NCI-H1436 (cell line): ENCODE measurements at regions not wholly inside any gene's neighbourhood (a gene's known extent, or its start where the extent isn't known, plus 50 kb on each side); places are given as distances from the start of the nearest gene placed in this dataset.
"Not testable (repeated sequence)": the region's sequence is repeated elsewhere in the genome, so short reads cannot be mapped to it uniquely, and the experiment has no call there.

ENCODE experiments used
- DNase-seq: peaks from one replicate; lab custom pipeline; 2025; lab: John Stamatoyannopoulos, UW

- DNase-seq, result no peak
Observed at GRCh38 chr2:156779416-156780120, 343.4 kb downstream of the GPD2 start.

DNA sequence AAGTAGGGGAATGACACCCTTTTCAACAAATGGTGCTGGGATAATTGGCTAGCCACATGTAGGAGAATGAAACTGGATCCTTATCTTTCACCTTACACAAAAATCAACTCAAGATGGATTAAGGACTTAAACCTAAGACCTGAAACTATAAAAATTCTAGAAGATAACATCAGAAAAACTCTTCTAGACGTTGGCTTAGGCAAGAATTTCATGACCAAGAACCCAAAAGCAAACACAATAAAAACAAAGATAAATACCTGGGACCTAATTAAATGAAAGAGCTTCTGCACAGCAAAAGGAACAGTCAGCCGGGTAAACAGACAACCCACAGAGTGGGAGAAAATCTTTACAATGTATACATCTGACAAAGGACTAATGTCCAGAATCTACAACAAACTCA, 345.5 kb downstream of the GPD2 start:
- DNase-seq, result not testable (repeated sequence)

DNA sequence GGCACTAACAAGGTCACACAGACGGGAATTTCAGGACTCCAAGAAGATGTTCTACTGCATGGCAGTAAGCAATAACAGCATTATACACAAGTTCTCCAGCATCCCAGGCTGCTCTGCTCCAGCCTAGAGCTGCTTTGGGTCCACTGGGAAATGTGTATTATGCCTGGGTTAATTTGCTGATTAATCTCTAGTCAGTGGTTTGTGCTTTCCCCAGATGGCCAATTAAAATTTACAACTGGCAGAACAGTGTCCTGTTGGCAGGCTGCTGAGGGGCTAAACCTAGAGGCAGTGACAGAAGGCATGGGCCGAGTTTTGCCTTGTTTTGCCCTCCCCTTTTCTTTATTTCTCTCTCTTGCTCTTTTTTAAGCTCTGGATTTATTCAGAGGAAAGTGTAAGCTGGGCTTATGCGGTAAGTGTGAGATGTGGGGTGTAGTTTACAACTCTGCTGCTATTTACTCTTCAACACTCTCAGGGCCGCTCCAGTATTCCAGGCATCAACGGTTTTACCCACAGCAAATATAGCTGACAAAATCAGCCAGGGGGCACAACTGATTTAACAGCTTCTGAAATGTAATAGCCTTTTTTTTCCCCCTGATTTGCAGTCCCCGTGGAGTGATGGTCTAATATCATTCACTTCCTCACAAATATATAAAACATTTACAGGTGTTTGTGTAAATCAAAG, 348.0 kb downstream of the GPD2 start:
- DNase-seq, result peak; percentile 68

GRCh38 chr2:156787517-156787916, 351.3 kb downstream of the GPD2 start:
- DNase-seq, result no peak

- DNase-seq, result no peak
Observed at GRCh38 chr2:156790343-156791037, 354.3 kb downstream of the GPD2 start.

DNA sequence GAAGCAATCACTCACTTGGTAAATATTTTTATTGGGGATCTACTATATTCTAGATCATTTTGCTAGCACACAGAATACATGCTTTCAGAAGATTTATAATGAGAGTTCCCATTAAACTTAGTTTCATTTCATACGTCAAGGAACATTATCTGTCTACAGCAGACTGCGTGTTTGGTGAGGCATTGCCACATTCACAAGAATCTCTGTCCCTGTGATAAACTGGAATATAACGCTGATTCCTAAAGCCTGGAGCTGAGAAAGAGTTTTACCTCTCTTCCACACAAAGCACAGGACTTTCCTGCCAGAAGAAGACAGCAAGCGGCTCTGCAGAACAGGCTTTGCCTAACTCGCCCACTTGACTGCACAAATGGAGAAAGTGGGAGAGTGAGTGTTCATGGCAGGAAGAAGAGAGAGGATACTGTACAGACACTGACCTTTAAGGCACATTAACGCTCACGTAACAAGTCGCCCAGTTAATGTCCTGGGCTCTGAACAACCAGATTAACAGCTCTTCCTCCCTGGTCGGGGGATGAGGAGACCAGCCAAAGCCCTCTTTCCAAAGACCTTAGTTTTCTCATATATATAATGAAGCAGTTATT, 356.2 kb downstream of the GPD2 start:
- no peak for DNase-seq

DNA sequence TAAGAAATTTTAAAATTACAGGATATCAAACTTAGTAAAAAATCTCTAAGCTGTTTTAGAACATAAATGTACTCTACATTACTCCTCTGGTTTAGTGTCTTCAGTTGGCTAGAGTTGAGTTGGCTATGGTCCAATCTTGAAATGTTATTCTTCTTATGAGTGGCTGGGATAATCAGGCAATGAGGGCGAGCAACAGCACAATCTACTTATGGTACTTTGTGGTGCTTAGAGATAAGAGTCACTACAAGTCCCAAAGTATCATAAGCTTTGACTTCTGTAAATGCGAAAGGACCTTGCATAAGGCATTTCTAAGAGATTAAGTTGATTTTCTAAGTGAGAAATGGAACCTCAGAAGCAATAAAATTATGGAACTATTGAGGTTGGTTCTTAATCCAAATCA, 361.7 kb downstream of the GPD2 start:
- no peak for DNase-seq

- no peak for DNase-seq
Observed at GRCh38 chr2:156800065-156800653, 364.0 kb downstream of the GPD2 start.

GRCh38 chr2:156800781-156801361, 364.7 kb downstream of the GPD2 start:
- DNase-seq, result no peak

DNA sequence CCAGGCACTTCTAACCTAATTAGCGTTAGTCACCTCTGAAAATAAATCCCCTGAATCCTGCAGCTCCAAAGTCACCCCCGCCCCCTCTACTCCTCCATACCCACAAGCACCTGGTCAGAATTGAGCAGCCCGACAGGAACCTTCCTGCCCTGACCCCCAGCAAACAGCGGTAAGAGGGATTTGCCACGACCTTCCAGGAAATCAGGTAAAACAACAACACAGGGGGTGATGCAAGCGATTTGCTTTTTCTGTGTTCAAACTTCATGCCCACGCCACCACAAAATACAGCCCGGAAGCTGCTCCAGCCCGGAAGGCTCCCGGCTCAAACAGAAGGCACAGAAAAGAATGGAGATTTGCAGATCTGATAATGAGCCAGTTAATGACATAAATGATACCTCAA, 367.1 kb downstream of the GPD2 start:
- peak; percentile 29 for DNase-seq

- DNase-seq, result no peak
Observed at GRCh38 chr2:156803967-156804366, 367.8 kb downstream of the GPD2 start.

DNA sequence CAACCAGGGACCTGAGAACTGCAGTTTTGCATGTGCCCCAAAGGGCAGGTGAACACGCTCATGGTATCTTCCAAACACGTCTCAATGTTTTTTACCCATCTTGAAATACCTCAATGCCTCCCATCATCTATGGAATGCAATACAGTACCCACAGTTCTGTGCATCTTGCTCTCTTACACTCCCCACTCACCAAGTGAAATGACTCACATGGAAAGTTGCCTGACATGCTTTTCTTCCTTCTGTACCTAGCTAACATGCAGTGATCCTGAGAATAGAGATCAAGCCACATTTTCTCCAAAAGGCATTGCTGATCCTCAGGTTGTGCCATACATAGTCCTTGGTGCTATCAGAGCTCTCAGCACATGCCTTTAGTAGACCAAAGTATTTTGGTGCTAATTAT, 373.9 kb downstream of the GPD2 start:
- DNase-seq, result no peak

DNA sequence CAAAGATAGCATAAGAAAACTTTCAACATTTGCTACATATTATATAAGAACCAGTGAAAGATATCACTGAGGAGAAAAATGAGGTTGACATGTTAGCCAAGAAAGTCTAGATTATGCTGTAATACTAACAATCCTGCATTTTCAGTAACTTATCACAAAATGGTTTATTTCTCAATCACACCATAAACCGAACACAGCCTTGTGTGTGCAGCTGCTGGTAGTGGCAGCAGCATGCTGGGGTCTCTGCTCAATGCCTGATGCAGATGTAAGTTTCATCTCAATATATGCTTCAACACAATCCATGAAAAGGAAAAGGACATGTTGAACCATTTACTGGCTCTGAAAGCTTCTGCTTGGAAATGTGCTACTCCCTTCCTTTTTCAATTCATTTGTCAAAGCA, 376.3 kb downstream of the GPD2 start:
- DNase-seq, result no peak

GRCh38 chr2:156817430-156817829, 381.3 kb downstream of the GPD2 start:
- DNase-seq, result no peak

DNA sequence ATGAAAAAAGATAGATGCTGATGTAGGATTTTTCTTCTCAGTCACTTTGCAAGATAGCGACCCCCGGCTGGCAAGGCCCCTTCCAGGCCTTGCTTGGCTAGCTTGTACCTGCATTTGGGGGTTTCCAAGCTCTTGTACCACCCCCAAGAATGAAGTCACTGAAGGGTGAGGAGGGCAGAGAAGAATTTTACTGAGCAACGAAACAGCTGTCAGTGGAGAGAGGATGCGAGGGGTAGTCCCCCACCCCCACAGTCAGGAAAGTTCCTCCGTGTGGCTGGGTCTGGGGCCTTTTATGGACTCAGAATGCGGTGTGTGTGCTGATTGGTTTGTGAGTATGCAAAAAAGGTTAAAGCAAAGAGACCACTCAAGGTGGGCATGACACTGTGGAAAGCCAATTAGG, 382.0 kb downstream of the GPD2 start:
- DNase-seq, result no peak

GRCh38 chr2:156818944-156819343, 382.8 kb downstream of the GPD2 start:
- DNase-seq, result no peak

- no peak for DNase-seq
Observed at GRCh38 chr2:156826341-156826933, 390.3 kb downstream of the GPD2 start.

- no peak for DNase-seq
Observed at GRCh38 chr2:156834431-156834830, 398.3 kb downstream of the GPD2 start.

DNA sequence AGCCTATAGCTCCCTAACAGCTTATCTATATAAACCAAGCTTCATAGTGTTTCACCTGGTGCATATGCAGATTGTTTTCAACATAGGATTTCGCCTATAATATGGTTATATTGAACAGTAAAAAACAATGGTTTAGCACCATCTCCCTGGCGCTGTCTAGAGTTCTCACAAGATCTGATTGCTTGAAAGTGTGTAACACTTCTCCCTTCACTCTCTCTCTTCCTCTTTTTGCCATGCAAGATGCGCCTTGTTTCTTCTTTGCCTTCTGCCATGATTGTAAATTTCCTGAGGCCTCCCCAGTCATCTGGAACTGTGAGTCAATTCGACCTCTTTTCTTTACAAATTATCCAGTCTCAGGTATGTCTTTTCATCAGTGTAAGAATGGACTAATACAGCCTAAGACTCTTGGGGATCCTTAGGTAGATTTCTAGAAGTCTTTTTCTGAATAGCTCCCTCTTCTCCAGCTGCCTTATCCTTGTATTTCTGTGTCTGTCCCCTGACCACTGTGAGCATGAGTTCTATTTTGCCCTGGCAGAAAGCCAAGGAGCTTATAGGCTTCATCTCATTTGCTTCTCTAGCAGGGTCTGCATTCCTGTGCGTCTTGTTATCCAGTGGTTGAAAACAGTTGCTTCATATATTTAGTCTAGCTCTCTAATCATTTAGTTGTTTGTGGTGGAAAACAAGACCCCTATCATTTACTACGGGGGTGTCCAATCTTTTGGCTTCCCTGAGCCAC, 401.6 kb downstream of the GPD2 start:
- DNase-seq, result no peak

DNA sequence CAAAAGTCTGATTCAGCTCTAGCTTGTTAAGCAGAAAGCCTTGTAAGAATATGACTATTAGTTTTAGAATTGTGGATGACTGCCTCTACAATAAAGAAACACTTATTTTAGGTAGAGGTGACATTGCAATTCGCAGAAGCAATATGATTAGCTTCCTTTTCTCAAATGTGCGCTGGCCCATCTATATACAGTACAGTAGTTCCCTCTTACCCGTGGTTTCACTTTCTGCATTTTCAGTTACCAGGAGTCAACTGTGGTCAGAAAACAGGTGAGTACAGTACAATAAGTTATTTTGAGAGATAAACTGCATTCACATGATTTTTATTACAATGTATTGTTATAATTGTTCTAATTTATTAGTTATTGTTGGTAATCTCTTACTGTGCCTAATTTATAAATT, 405.1 kb downstream of the GPD2 start:
- DNase-seq, result no peak
